Heart right ventricle (tissue), 16 donors: ENCODE measurements at regions not wholly inside any gene's neighbourhood (a gene's known extent, or its start where the extent isn't known, plus 50 kb on each side); places are given as distances from the start of the nearest gene placed in this dataset.

Source experiments
- ATAC-seq, 8 donors: fragments of 200-7000 bp; cut with Tn5 transposase; one replicate each; pipeline ENCODE4 v1.9.1; 2020; ENCODE audit warnings: mild to moderate bottlenecking in 8 of 8, moderate library complexity in 8 of 8, moderate number of reproducible peaks in 1 of 8
- DNase-seq, 2 donors: peaks; one replicate each; pipeline ENCODE4 v3.0.0-alpha.2; 2020
- H3K27ac ChIP-seq, 10 donors: fragments of 200-600 bp; sonication (generic) in 2 of 10; one replicate each; pipeline versions ENCODE4 v1.5.0 to v1.8.0; 2020 to 2022; ENCODE audit warnings: mild to moderate bottlenecking in 3 of 10
- H3K27me3 ChIP-seq, 7 donors: fragments of 200-600 bp; one replicate each; pipeline ENCODE4 v1.8.0; 2021 to 2022; ENCODE audit warnings: mild to moderate bottlenecking in 2 of 7
- H3K36me3 ChIP-seq, 9 donors: fragments of 200-600 bp; sonication (generic) in 1 of 9; one replicate each; pipeline versions ENCODE4 v1.5.0 to v1.8.0; 2020 to 2022; ENCODE audit warnings: mild to moderate bottlenecking in 2 of 9
- H3K4me1 ChIP-seq, 9 donors: fragments of 200-600 bp; sonication (generic) in 1 of 9; one replicate each; pipeline versions ENCODE4 v1.5.0 to v1.8.0; 2020 to 2022; ENCODE audit warnings: mild to moderate bottlenecking in 4 of 9
- H3K4me3 ChIP-seq, 10 donors: fragments of 200-600 bp; sonication (generic) in 2 of 10; one replicate each; pipeline versions ENCODE4 v1.5.0 to v1.8.0; 2020 to 2022; ENCODE audit warnings: mild to moderate bottlenecking in 7 of 10, moderate library complexity in 2 of 10
- H3K9me3 ChIP-seq, 11 donors: fragments of 200-600 bp in 10 of 11; sonication (generic) in 2 of 11; one replicate each; pipeline versions ENCODE4 v1.5.0 to v1.8.0; 2013 to 2022; ENCODE audit warnings: mild to moderate bottlenecking in 2 of 11, control low read depth in 1 of 11, moderate library complexity in 1 of 11
- CTCF ChIP-seq, 9 donors: fragments of 200-600 bp; sonication (generic) in 2 of 9; IDR thresholded peaks; one replicate each; pipeline versions ENCODE4 v1.5.0 to v1.8.0; 2021 to 2022; ENCODE audit warnings: antibody characterized with exemption in 9 of 9, mild to moderate bottlenecking in 5 of 9, moderate library complexity in 1 of 9
- WGBS, 2 donors: extraction: QIAGEN DNeasy Blood & Tissue Kit; methylation state at CpG; one replicate each; pipeline ENCODE4 v1.1.7; 2013; ENCODE audit warnings: inconsistent platforms in 1 of 2; 5-methylcytosine and 5-hydroxymethylcytosine counted together
- intact Hi-C, 10 donors: fragments of 100-400 bp; cut with DNase I; formaldehyde crosslinking; loops; one replicate each; pipeline versions ENCODE4 v1.11.1 to v1.14.2; 2022
- donor health status: Arrhythmogenic right ventricular cardiomyopathy.
- donor health status: ischemic (EF 13 %, LVEDD 7.1; RV severe dilation, severe dysfunction).
- donor health status: healthy with polysubstance abuse.
- donor health status: DM: no; HTN: yes; CAD: no.
- donor health status: DM: no; HTN: no; CAD: no.
- donor health status: ischemic (EF 25% LVEDD 6.9; RV normal size, moderate dysfunction).
- donor health status: ischemic (EF 25% LVEDD 5.7; RV mildly dilated, moderate dysfunction).
- donor health status: healthy.
- donor health status: DM: yes; HTN: yes; CAD: no.
- donor health status: Ischemic cardiomyopathy.
- donor health status: ischemic (EF 35%, LVEDD 5.7; RV mildly dilated, moderate dysfunction).
- donor health status: nonischemic (EF 11% LVEDD 7.7; RV severe dilation, severe dysfunction).
- donor health status: DM: yes; HTN: yes; CAD: no.
- donor health status: PGD.
- donor health status: ischemic (EF 29% LVEDD 5.4; RV normal size, mild dysfunction).
- donor health status: nonischemic (EF 23%, LVEDD 6.1; RV moderate dilation, normal function).

- TF ChIP-seq CTCF (IDR thresholded peaks at IDR 0.05), result no peak
- Histone ChIP-seq H3K36me3 (no peaks in the 10 kb centered on the region), H3K4me3 (no peak overlapping the region), H3K4me1 (peaks cover 0 to 5% (median 0%) of the 10 kb centered on the region in 9 donors), H3K9me3 (peaks cover 0 to 15% (median 0%) of the 10 kb centered on the region in 11 donors), H3K27ac (no peak overlapping the region), H3K27me3 (no peaks in the 10 kb centered on the region)
- ATAC-seq, result no peak
- 83 to 84% methylated on average over 3 of the region's 3 CpGs for WGBS, 2 donors
- DNase-seq, result no peak
- intact Hi-C loops, result no loop called here
Measured at GRCh38 chr4:10809905-10810304, 125.3 kb upstream of the CLNK start.

- intact Hi-C loops, result no loop called here
- Histone ChIP-seq H3K27me3 (no peaks in the 10 kb centered on the region), H3K4me1 (peaks cover 0 to 5% (median 0%) of the 10 kb centered on the region in 9 donors), H3K27ac (no peak overlapping the region), H3K36me3 (no peaks in the 10 kb centered on the region), H3K9me3 (peaks cover 0 to 15% (median 0%) of the 10 kb centered on the region in 11 donors), H3K4me3 (no peak overlapping the region)
- no peak for TF ChIP-seq CTCF (IDR thresholded peaks at IDR 0.05)
- ATAC-seq (peak in 3 of 8 donors; percentile 44 to 62 (median 61)), DNase-seq (peak in 1 of 2 donors; percentile 72)
Measured at GRCh38 chr4:10808591-10808990, 124.0 kb upstream of the CLNK start.

- H3K9me3 ChIP-seq, result peaks cover 0 to 15% (median 0%) of the 10 kb centered on the region in 11 donors
- intact Hi-C loops, result no loop called here
- no peak overlapping the region for H3K4me3 ChIP-seq
- WGBS, 2 donors, result 77 to 79% methylated on average over 4 of the region's 4 CpGs
- no peaks in the 10 kb centered on the region for H3K36me3 ChIP-seq
- H3K27me3 ChIP-seq, result no peaks in the 10 kb centered on the region
- H3K4me1 ChIP-seq, result no peaks in the 10 kb centered on the region
- DNase-seq, result no peak
- no peak overlapping the region for H3K27ac ChIP-seq
- TF ChIP-seq CTCF (IDR thresholded peaks at IDR 0.05), result no peak
- no peak for ATAC-seq
Measured at GRCh38 chr4:10806953-10807645, 122.5 kb upstream of the CLNK start.

GRCh38 chr4:10803713-10804343 lies 119.3 kb upstream of the CLNK start:
- 66 to 74% methylated on average over 4 of the region's 4 CpGs for WGBS, 2 donors
- Histone ChIP-seq H3K4me1 (no peaks in the 10 kb centered on the region), H3K9me3 (peaks cover 0 to 14% (median 0%) of the 10 kb centered on the region in 11 donors), H3K36me3 (no peaks in the 10 kb centered on the region), H3K27ac (no peak overlapping the region), H3K4me3 (no peak overlapping the region), H3K27me3 (no peaks in the 10 kb centered on the region)
- intact Hi-C loops, result no loop called here
- ATAC-seq (no peak), DNase-seq (no peak)
- TF ChIP-seq CTCF (IDR thresholded peaks at IDR 0.05), result no peak
